ENCODE measurements at regions not wholly inside any gene's neighbourhood (a gene's known extent, or its start where the extent isn't known, plus 50 kb on each side); places are given as distances from the start of the nearest gene placed in this dataset.

DNA sequence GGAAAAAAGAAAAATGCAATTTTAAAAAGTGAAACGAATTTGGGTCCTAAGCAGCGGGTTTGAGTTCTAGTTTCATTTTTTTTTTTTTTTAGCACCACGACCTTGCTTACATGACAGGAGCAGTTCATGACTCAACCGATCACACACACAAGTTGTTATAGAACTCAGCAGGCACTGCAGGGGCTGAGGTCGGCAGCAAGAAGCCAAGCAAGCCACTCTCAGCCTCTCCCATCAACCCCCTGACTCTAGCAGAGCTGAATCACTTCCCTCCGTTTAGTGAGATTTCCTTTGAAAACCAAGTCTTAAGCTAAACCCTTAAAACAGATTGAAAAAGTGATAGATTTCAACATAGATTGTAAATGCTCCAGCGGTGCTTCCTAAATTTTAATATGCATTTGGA, 520.8 kb downstream of the HAPSTR1 start:
- TF ChIP-seq POLR2A (IDR thresholded peaks at IDR 0.05), result no peak
- TF ChIP-seq POLR2AphosphoS5 (IDR thresholded peaks at IDR 0.05), result no peak

All from breast epithelium (tissue), 3 donors.